ENCODE measurements at regions not wholly inside any gene's neighbourhood (a gene's known extent, or its start where the extent isn't known, plus 50 kb on each side); places are given as distances from the start of the nearest gene placed in this dataset.

DNA sequence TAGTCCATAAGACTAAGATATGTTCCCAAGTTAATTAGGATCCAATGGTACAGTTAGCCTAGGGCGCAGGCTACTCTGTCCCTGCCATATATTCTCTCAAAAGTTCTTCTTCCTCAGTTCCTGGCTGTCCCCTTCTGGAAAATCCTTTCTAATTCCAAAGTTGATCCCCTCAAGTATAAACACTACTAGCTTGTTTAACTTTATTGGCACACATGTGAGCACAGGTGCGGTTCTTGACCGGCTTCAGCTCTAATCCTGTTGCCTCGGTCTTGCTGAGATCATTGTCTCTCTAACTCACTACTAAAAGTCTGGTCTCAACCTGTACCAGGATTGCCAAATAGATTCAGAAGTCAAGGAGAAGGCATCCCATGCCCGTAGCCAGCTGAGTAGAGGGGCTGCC lies 89.0 kb downstream of the SEMA4F start:
- Histone ChIP-seq H4K20me1 (ENCODE audit: insufficient read depth, poor library complexity, severe bottlenecking) (no peaks in the 10 kb centered on the region), H3K4me3 (no peak overlapping the region), H3K4me2 (no peak overlapping the region), H3K36me3 (replicated peaks; ENCODE audit: insufficient read depth, low read depth) (no peaks in the 10 kb centered on the region), H3K9me3 (ENCODE audit: low read depth) (no peaks in the 10 kb centered on the region), H3K27ac (no peak overlapping the region), H3K79me2 (no peaks in the 10 kb centered on the region), H3K9me2 (replicated peaks; ENCODE audit: insufficient read depth) (peaks cover 3% of the 10 kb centered on the region), H3K4me1 (ENCODE audit: insufficient read depth) (peaks cover 5% of the 10 kb centered on the region), H2AFZ (no peak overlapping the region), H3K27me3 (no peaks in the 10 kb centered on the region)
- WGBS (ENCODE audit: low lambda C conversion rate, missing lambda C conversion rate) = 66% methylated on average over 5 of the region's 5 CpGs
- TF ChIP-seq EZH2 (IDR thresholded peaks at IDR 0.05; ENCODE audit: borderline replicate concordance) (no peak), CTCF (IDR thresholded peaks at IDR 0.05; ENCODE audit: poor library complexity) (no peak), EZH2phosphoT487 (IDR thresholded peaks at IDR 0.05; ENCODE audit: low read depth, severe bottlenecking, unreplicated experiment) (no peak)
- DNase-seq (ENCODE audit: low spot score) = no peak

DNA sequence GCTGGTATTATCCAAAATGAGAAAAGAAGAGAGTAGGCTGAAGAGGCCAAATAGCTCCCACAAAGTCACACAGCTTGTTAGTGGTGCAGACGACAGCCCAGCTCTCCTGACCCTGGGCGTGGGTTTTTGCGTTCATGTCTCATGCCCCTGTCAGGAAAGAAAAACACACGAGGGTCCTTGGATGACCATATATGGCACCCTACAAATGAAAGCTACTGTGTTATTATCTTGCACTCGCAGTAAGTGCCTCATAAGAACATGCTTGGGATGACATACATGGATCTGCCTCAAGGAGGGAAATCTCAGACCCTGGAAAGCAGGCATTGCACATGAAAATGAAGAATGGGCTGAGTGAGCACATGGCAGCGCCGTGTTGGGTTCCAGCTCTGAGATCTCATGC lies 89.7 kb downstream of the SEMA4F start:
- Histone ChIP-seq H3K27me3 (no peaks in the 10 kb centered on the region), H3K27ac (no peak overlapping the region), H3K4me1 (ENCODE audit: insufficient read depth) (peaks cover 5% of the 10 kb centered on the region), H3K4me2 (no peak overlapping the region), H3K9me3 (ENCODE audit: low read depth) (no peaks in the 10 kb centered on the region), H2AFZ (no peak overlapping the region), H3K4me3 (no peak overlapping the region), H3K36me3 (replicated peaks; ENCODE audit: insufficient read depth, low read depth) (no peaks in the 10 kb centered on the region), H3K79me2 (no peaks in the 10 kb centered on the region), H3K9me2 (replicated peaks; ENCODE audit: insufficient read depth) (peaks cover 3% of the 10 kb centered on the region), H4K20me1 (ENCODE audit: insufficient read depth, poor library complexity, severe bottlenecking) (no peaks in the 10 kb centered on the region)
- no peak for TF ChIP-seq EZH2phosphoT487 (IDR thresholded peaks at IDR 0.05; ENCODE audit: low read depth, severe bottlenecking, unreplicated experiment)
- TF ChIP-seq CTCF (IDR thresholded peaks at IDR 0.05; ENCODE audit: poor library complexity) = no peak
- TF ChIP-seq EZH2 (IDR thresholded peaks at IDR 0.05; ENCODE audit: borderline replicate concordance) = no peak
- WGBS (ENCODE audit: low lambda C conversion rate, missing lambda C conversion rate) = 93% methylated on average over 7 of the region's 7 CpGs
- no peak for DNase-seq (ENCODE audit: low spot score)

DNA sequence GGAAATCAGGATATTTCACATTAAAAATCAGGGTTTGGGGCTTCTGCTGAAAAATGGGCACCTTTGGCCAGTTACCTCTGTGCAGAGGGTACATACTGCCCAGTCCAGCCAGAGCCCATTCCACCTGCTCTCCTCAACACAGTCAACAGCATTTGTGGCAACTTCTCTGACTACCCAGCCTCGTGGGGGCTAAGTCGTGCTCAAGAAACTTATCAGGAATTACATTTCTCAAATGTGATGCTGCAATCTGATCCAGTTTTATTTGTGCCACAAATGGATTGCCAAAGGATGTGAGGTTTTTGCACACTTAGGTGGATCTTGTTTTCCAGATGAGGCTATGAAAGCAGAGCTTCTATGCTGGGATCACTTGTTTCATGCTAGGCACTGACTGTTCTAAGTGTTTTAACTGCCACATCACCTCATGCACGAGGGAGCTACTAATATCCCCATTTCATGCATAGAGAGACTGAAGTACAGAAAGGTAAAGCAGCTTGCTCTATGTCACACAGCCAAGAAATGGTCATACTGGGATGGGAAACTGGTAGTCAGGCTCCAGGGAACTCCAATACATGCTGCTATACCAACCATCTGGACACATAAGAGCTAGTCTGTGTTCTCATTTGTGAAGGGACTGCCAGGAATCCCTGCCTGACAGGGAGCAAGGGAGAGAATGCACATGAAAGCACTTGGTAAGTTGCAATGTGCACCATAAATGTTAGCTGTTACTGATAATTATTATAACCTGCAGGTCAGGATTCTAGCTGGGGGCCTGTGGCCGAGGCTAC lies 89.0 kb upstream of the HK2 start:
- Histone ChIP-seq H3K4me2 (no peak overlapping the region), H3K9me3 (ENCODE audit: low read depth) (no peaks in the 10 kb centered on the region), H2AFZ (no peak overlapping the region), H3K27ac (no peak overlapping the region), H3K4me3 (no peak overlapping the region), H3K9me2 (replicated peaks; ENCODE audit: insufficient read depth) (peaks cover 3% of the 10 kb centered on the region), H3K4me1 (ENCODE audit: insufficient read depth) (peaks cover 5% of the 10 kb centered on the region), H3K27me3 (no peaks in the 10 kb centered on the region), H3K36me3 (replicated peaks; ENCODE audit: insufficient read depth, low read depth) (no peaks in the 10 kb centered on the region), H3K79me2 (no peaks in the 10 kb centered on the region), H4K20me1 (ENCODE audit: insufficient read depth, poor library complexity, severe bottlenecking) (no peaks in the 10 kb centered on the region)
- no peak for DNase-seq (ENCODE audit: low spot score)
- 60% methylated on average over 4 of the region's 4 CpGs for WGBS (ENCODE audit: low lambda C conversion rate, missing lambda C conversion rate)
- no peak for TF ChIP-seq CTCF (IDR thresholded peaks at IDR 0.05; ENCODE audit: poor library complexity)
- no peak for TF ChIP-seq EZH2phosphoT487 (IDR thresholded peaks at IDR 0.05; ENCODE audit: low read depth, severe bottlenecking, unreplicated experiment)
- no peak for TF ChIP-seq EZH2 (IDR thresholded peaks at IDR 0.05; ENCODE audit: borderline replicate concordance)
